GM23338 (cell line): ENCODE measurements at regions not wholly inside any gene's neighbourhood (a gene's known extent, or its start where the extent isn't known, plus 50 kb on each side); places are given as distances from the start of the nearest gene placed in this dataset.

Experiments used
- CREB1 ChIP-seq: fragments of 250-450 bp; sonication (Bioruptor Pico); IDR thresholded peaks from 2 replicates; pipeline ENCODE4 v1.5.0; 2020; ENCODE audit warnings: low read depth, mild to moderate bottlenecking, moderate library complexity
- CTCF ChIP-seq, 2 experiments: fragments of 200-600 bp in 1 of 2; sonication (generic) in 1 of 2; conservative IDR thresholded peaks; 2 replicates each; pipeline versions ENCODE4 v1.5.1 to v1.6.1; 2016 to 2017; ENCODE audit warnings: antibody characterized with exemption in 2 of 2, low read depth in 2 of 2, mild to moderate bottlenecking in 2 of 2, moderate library complexity in 1 of 2
- ZNF462 ChIP-seq: fragments of 250-450 bp; sonication (Bioruptor Pico); IDR thresholded peaks from 2 replicates; pipeline ENCODE4 v1.5.0; 2020; ENCODE audit warnings: mild to moderate bottlenecking, moderate library complexity

- TF ChIP-seq CTCF (conservative IDR thresholded peaks at IDR 0.05; ENCODE audit: low read depth in 2 of 2), result no peak
- no peak for TF ChIP-seq CREB1 (CRISPR knock-in tag)
- no peak for TF ChIP-seq ZNF462
These were observed 464.4 kb upstream of the MBL2 start for GRCh38 chr10:53236941-53237340.
